Lower leg skin (tissue), 3 donors: ENCODE measurements at regions not wholly inside any gene's neighbourhood (a gene's known extent, or its start where the extent isn't known, plus 50 kb on each side); places are given as distances from the start of the nearest gene placed in this dataset.

Source experiments
- CTCF ChIP-seq, 3 donors: fragments of 450-650 bp; IDR thresholded peaks; one replicate each; pipeline ENCODE4 v1.5.1; 2016; ENCODE audit warnings: antibody characterized with exemption in 3 of 3, mild to moderate bottlenecking in 3 of 3, moderate library complexity in 2 of 3
- POLR2A ChIP-seq, 2 donors: fragments of 450-650 bp; IDR thresholded peaks; one replicate each; pipeline ENCODE4 v1.6.1; 2016 to 2017; ENCODE audit warnings: antibody characterized with exemption in 2 of 2, mild to moderate bottlenecking in 1 of 2, moderate library complexity in 1 of 2

DNA sequence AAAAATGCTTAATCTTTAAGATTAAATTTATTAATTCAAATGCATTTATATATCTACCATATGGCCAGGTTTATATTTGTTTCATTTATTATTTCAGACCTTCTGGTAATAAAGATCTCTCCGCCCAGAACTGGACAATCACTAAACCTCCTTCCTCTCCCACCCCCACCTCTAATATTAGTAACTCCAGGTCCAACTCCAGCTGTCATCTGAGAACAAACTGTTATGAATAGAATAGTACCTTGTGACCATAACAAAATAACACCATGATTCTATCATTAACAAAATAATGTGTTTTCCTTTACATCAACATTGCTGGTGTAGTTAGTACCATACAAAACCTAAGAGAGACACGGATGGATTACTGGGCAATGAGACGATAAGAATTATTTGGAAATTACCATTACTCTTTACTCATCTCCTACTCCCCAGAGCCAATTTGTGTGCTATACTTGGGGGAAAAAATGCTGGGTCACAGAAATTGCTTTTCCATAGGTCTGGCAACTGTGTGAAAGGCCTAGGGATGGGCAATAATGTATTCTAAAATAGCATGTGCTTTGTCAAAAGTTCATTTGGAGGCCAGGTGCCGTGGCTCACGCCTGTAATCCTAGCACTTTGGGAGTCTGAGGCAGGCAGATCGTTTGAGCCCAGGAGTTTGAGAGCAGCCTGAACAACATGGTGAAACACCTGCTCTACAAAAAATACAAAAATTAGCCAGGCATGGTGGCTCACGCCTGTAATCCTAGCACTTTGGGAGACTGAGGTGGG is 186.1 kb downstream of the ENC1 start:
- TF ChIP-seq CTCF (IDR thresholded peaks at IDR 0.05) = no peak
- TF ChIP-seq POLR2A (IDR thresholded peaks at IDR 0.05) = no peak
